LNCaP clone FGC (cell line): ENCODE measurements at regions not wholly inside any gene's neighbourhood (a gene's known extent, or its start where the extent isn't known, plus 50 kb on each side); places are given as distances from the start of the nearest gene placed in this dataset.

ENCODE experiments used
- DNase-seq: peaks from one replicate; pipeline ENCODE4 v3.0.0-alpha.2; 2011; ENCODE audit warnings: low read depth
- H3K4me3 ChIP-seq: 2 replicates; pipeline ENCODE4 v1.5.1; 2011; ENCODE audit warnings: mild to moderate bottlenecking, low read depth, low read length, control low read depth
- CTCF ChIP-seq: IDR thresholded peaks from 2 replicates; pipeline ENCODE4 v1.5.1; 2012; ENCODE audit warnings: mild to moderate bottlenecking; ENCODE audit not compliant: control insufficient read depth, insufficient read depth; ENCODE audit errors: extremely low read depth

DNA sequence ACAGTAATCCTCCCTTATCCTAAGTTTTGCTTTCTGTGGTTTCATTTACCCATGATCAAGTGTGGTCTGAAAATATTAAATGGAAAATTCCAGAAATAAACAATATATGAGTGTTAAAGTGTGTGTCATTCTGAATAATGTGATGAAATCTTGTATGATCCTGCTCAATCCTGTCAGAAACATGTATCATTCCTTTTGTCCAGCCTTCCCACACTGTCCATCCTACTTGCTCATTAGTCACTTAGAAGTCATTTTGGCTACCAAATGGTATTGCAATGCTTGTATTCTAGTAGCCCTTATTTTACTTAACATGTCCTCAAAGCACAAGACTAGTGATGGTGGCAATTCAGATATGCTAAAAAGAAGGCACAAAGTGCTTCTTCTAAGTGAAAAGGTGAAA lies 1211.2 kb upstream of the SORCS1 start:
- no peak for DNase-seq
- no peak for TF ChIP-seq CTCF
- H3K4me3 ChIP-seq: no peak overlapping the region

DNA sequence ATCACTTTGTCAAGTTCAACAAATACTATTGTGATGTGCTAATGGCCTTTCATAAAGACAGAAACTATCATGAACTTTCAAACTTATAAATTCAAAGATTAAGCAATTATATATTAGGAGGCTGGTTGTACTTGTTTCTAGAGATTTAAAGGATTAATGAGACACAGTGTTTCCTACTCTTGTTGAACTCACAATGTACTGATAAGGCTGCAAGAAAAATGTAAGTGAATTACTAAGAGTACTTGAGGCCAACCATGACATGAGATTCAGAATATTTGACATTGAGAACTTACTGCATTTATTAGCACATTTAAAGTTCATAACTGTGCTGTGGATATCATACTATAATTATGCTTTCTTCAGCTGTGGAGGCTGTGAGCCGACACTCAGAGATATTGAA lies 1210.5 kb upstream of the SORCS1 start:
- TF ChIP-seq CTCF: no peak
- DNase-seq: no peak
- no peak overlapping the region for H3K4me3 ChIP-seq

GRCh38 chr10:108365541-108365940 lies 1201.0 kb upstream of the SORCS1 start:
- DNase-seq: no peak
- TF ChIP-seq CTCF: no peak
- H3K4me3 ChIP-seq: no peak overlapping the region

DNA sequence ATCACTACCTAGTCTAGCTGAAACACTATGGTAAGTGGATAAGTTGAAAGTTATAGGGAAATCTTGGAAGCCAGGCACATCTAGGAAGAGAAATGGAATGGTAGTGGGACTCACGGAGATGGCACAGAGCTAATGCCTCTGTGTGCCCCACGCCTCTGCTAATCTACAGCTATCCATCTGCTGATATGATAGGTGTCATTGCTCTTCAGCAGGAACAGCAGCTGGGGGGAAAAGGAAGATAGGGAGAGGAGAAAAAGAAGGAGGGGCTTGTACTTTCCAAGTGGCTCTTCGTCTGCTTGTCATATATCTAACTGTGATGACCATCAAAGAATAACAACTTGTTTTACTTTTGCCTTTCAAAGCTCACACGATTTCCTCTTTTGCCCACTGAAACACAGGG lies 1199.1 kb upstream of the SORCS1 start:
- no peak for DNase-seq
- no peak for TF ChIP-seq CTCF
- no peak overlapping the region for H3K4me3 ChIP-seq

DNA sequence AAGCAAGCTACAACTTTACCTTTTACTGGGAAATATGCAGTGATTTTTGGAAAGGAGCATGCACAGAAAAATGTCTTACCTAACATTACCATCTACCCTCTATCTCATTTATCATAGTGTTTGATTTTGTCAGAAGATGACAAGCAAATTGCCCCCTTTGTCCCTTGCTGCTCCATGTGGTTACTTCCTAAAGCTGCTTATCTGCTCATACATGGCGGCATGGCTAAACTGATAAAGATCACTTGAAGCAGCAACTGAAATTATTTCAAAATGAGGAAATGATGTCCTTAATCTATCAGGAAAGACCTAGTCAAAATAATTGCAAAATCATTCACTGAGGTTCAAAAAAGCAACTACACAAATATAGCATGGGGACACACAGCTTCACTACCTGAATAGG lies 1198.5 kb upstream of the SORCS1 start:
- no peak for DNase-seq
- no peak overlapping the region for H3K4me3 ChIP-seq
- no peak for TF ChIP-seq CTCF

GRCh38 chr10:108362296-108362695 lies 1197.8 kb upstream of the SORCS1 start:
- TF ChIP-seq CTCF: no peak
- H3K4me3 ChIP-seq: no peak overlapping the region
- DNase-seq: no peak

- no peak overlapping the region for H3K4me3 ChIP-seq
- no peak for TF ChIP-seq CTCF
- no peak for DNase-seq
Measured at GRCh38 chr10:108360187-108360586, 1195.7 kb upstream of the SORCS1 start.
